B cell (primary cell): ENCODE measurements at regions not wholly inside any gene's neighbourhood (a gene's known extent, or its start where the extent isn't known, plus 50 kb on each side); places are given as distances from the start of the nearest gene placed in this dataset.

Experiments used
- ATAC-seq: fragments of 200-7000 bp; cut with Tn5 transposase; one replicate; pipeline ENCODE4 v1.10.0; 2021; ENCODE audit warnings: low read depth, mild to moderate bottlenecking, moderate number of reproducible peaks, moderate library complexity
- CTCF ChIA-PET: fragments of 350-600 bp; sonication (Branson Sonifier 250); formaldehyde crosslinking; loops from one replicate; lab custom pipeline; 2021; ENCODE audit warnings: antibody characterized with exemption, inconsistent platforms; lab: Charles Lee
- POLR2A ChIA-PET: fragments of 350-600 bp; sonication (Branson Sonifier 250); formaldehyde crosslinking; loops from one replicate; lab custom pipeline; 2021; ENCODE audit warnings: antibody characterized with exemption; lab: Charles Lee
- DNase-seq: peaks from one replicate; pipeline ENCODE4 v3.0.0; 2013
- H2AFZ ChIP-seq: 2 replicates; pipeline ENCODE4 v1.6.1; 2012; ENCODE audit warnings: mild to moderate bottlenecking, low read depth, low read length; ENCODE audit not compliant: insufficient read depth, poor library complexity, severe bottlenecking
- H3K27ac ChIP-seq, 2 donors: 1 replicate in 1 of 2; 2 replicates in 1 of 2; pipeline ENCODE4 v1.5.1; 2012 to 2013; ENCODE audit warnings: low read length in 2 of 2, mild to moderate bottlenecking in 2 of 2, moderate library complexity in 1 of 2
- H3K27me3 ChIP-seq, 4 experiments: fragments of 200-600 bp in 1 of 4; sonication (generic) in 1 of 4; replicated peaks in 1 of 4; 1 replicate in 2 of 4; 2 replicates in 2 of 4; pipeline versions ENCODE4 v1.6.1 to v1.7.0; 2013 to 2016; ENCODE audit warnings: low read length in 3 of 4, mild to moderate bottlenecking in 2 of 4, mixed read lengths in 1 of 4, moderate library complexity in 1 of 4; ENCODE audit not compliant: insufficient read depth in 4 of 4, control insufficient read depth in 3 of 4; ENCODE audit errors: control extremely low read depth in 1 of 4
- H3K36me3 ChIP-seq, 2 experiments: replicated peaks in 1 of 2; 1 replicate in 1 of 2; 2 replicates in 1 of 2; pipeline versions ENCODE4 v1.6.1 to v1.7.1; 2013; ENCODE audit warnings: low read length in 1 of 2; ENCODE audit not compliant: insufficient read depth in 2 of 2, control insufficient read depth in 1 of 2; ENCODE audit errors: control extremely low read depth in 1 of 2, extremely low read depth in 1 of 2
- H3K4me1 ChIP-seq, 2 donors: fragments of 200-600 bp in 1 of 2; sonication (generic) in 1 of 2; 1 replicate in 1 of 2; 2 replicates in 1 of 2; pipeline versions ENCODE4 v1.5.1 to v1.6.1; 2013 to 2017; ENCODE audit warnings: low read length in 2 of 2; ENCODE audit not compliant: control insufficient read depth in 2 of 2, insufficient read depth in 2 of 2
- H3K4me2 ChIP-seq: replicated peaks from 2 replicates; pipeline ENCODE3; 2012; ENCODE audit warnings: mild to moderate bottlenecking, low read depth, low read length; ENCODE audit not compliant: poor library complexity, severe bottlenecking
- H3K4me3 ChIP-seq, 5 experiments: fragments of 200-600 bp in 1 of 5; sonication (generic) in 1 of 5; 1 replicate in 3 of 5; 2 replicates in 2 of 5; pipeline versions ENCODE4 v1.5.1 to v1.7.0; 2011 to 2016; ENCODE audit warnings: low read length in 4 of 5, mild to moderate bottlenecking in 4 of 5, low read depth in 2 of 5, control low read depth in 1 of 5, moderate library complexity in 1 of 5; ENCODE audit not compliant: insufficient read depth in 1 of 5; ENCODE audit errors: control extremely low read depth in 1 of 5, extremely low read depth in 1 of 5
- H3K79me2 ChIP-seq: fragments of 200-600 bp; sonication (generic); one replicate; pipeline ENCODE4 v1.6.0; 2016; ENCODE audit warnings: low read length; ENCODE audit not compliant: control insufficient read depth, insufficient read depth
- H3K9ac ChIP-seq: fragments of 200-600 bp; sonication (generic); 2 replicates; pipeline ENCODE4 v1.6.1; 2017; ENCODE audit warnings: mild to moderate bottlenecking, low read length, moderate library complexity
- H3K9me3 ChIP-seq, 3 donors: one replicate each; pipeline versions ENCODE4 v1.6.1 to v1.7.1; 2013; ENCODE audit warnings: low read length in 2 of 3; ENCODE audit not compliant: control insufficient read depth in 2 of 3, insufficient read depth in 1 of 3; ENCODE audit errors: control extremely low read depth in 1 of 3
- H4K20me1 ChIP-seq: 2 replicates; pipeline ENCODE4 v1.6.0; 2012; ENCODE audit warnings: mild to moderate bottlenecking, low read length; ENCODE audit not compliant: insufficient read depth, control insufficient read depth, poor library complexity, severe bottlenecking
- H3K27ac Mint-ChIP-seq: one replicate; pipeline ENCODE4 v1.8.0; 2021; ENCODE audit warnings: mixed read lengths
- H3K27me3 Mint-ChIP-seq: one replicate; pipeline ENCODE4 v1.8.0; 2021; ENCODE audit warnings: mixed read lengths
- H3K4me1 Mint-ChIP-seq: one replicate; pipeline ENCODE4 v1.8.0; 2021; ENCODE audit warnings: mixed read lengths
- H3K4me3 Mint-ChIP-seq: one replicate; pipeline ENCODE4 v1.8.0; 2021; ENCODE audit warnings: mixed read lengths
- H3K9me3 Mint-ChIP-seq: one replicate; pipeline ENCODE4 v1.8.0; 2022; ENCODE audit warnings: mixed read lengths; ENCODE audit not compliant: insufficient read depth
- CTCF ChIP-seq: fragments of 200-600 bp; IDR thresholded peaks from one replicate; pipeline ENCODE4 v1.8.0; 2022; ENCODE audit warnings: antibody characterized with exemption, mild to moderate bottlenecking
- EZH2 ChIP-seq: IDR thresholded peaks from 2 replicates; pipeline ENCODE4 v1.6.1; 2012; ENCODE audit warnings: borderline replicate concordance, low read depth, mild to moderate bottlenecking, moderate library complexity, low read length; ENCODE audit not compliant: insufficient read depth, poor library complexity, severe bottlenecking
- WGBS: methylation state at CpG from one replicate; pipeline ENCODE4 v1.1.5; 2013; ENCODE audit warnings: missing lambda C conversion rate; ENCODE audit not compliant: insufficient coverage; 5-methylcytosine and 5-hydroxymethylcytosine counted together
- intact Hi-C: fragments of 100-400 bp; cut with micrococcal nuclease; formaldehyde crosslinking; loops from one replicate; pipeline ENCODE4 v1.10.0; 2022

- no peak overlapping the region for H3K4me3 ChIP-seq
- H3K4me1 ChIP-seq: no peaks in the 10 kb centered on the region
- no peak overlapping the region for H3K27ac Mint-ChIP-seq
- ChIA-PET POLR2A (no interaction called here), CTCF (interaction anchor here (0.5 kb wide), 1 partner anchor 9 kb away, joined by 3 read pairs; no protein-coding TSS in a partner anchor)
- no peaks in the 10 kb centered on the region for H4K20me1 ChIP-seq
- ATAC-seq (no peak), DNase-seq (no peak)
- no peak overlapping the region for H3K9ac ChIP-seq
- no peaks in the 10 kb centered on the region for H3K36me3 ChIP-seq
- H3K27ac ChIP-seq: no peak overlapping the region
- no peak overlapping the region for H3K4me3 Mint-ChIP-seq
- H3K4me1 Mint-ChIP-seq: no peaks in the 10 kb centered on the region
- intact Hi-C loops: no loop called here
- H3K27me3 Mint-ChIP-seq: no peaks in the 10 kb centered on the region
- no peak overlapping the region for H2AFZ ChIP-seq
- H3K79me2 ChIP-seq: no peaks in the 10 kb centered on the region
- TF ChIP-seq CTCF (no peak), EZH2 (no peak)
- WGBS: no CpG with 5 or more reads among the region's 1 CpG
- H3K4me2 ChIP-seq: no peak overlapping the region
- H3K9me3 ChIP-seq: no peaks in the 10 kb centered on the region
- no peaks in the 10 kb centered on the region for H3K27me3 ChIP-seq
- no peaks in the 10 kb centered on the region for H3K9me3 Mint-ChIP-seq
Observed at GRCh38 chr5:25716680-25717079, 1071.9 kb upstream of the CDH10 start.

GRCh38 chr5:25713259-25713658 is 1068.5 kb upstream of the CDH10 start:
- H3K36me3 ChIP-seq: no peaks in the 10 kb centered on the region
- TF ChIP-seq EZH2: no peak
- no peak for TF ChIP-seq CTCF
- no CpG with 5 or more reads among the region's 7 CpGs for WGBS
- Mint-ChIP-seq H3K4me3 (no peak overlapping the region), H3K9me3 (no peaks in the 10 kb centered on the region), H3K27me3 (no peaks in the 10 kb centered on the region), H3K27ac (no peak overlapping the region), H3K4me1 (no peaks in the 10 kb centered on the region)
- ATAC-seq: no peak
- H3K4me2 ChIP-seq: no peak overlapping the region
- intact Hi-C loops: no loop called here
- no peaks in the 10 kb centered on the region for H3K27me3 ChIP-seq
- H3K4me3 ChIP-seq: no peak overlapping the region
- no peaks in the 10 kb centered on the region for H3K79me2 ChIP-seq
- no peaks in the 10 kb centered on the region for H4K20me1 ChIP-seq
- H3K27ac ChIP-seq: no peak overlapping the region
- no peaks in the 10 kb centered on the region for H3K4me1 ChIP-seq
- ChIA-PET POLR2A (no interaction called here), CTCF (no interaction called here)
- no peak overlapping the region for H2AFZ ChIP-seq
- no peak for DNase-seq
- H3K9me3 ChIP-seq: no peaks in the 10 kb centered on the region
- H3K9ac ChIP-seq: no peak overlapping the region
